BE2C (cell line): ENCODE measurements at regions not wholly inside any gene's neighbourhood (a gene's known extent, or its start where the extent isn't known, plus 50 kb on each side); places are given as distances from the start of the nearest gene placed in this dataset.
"Not testable (repeated sequence)": the region's sequence is repeated elsewhere in the genome, so short reads cannot be mapped to it uniquely, and the experiment has no call there.

ENCODE experiments used
- DNase-seq: peaks from one replicate; pipeline ENCODE4 v3.0.0-alpha.2; 2020
- H3K27me3 ChIP-seq: fragments of 250-450 bp; sonication (Bioruptor Pico); 2 replicates; pipeline ENCODE4 v1.5.1; 2020; ENCODE audit warnings: mild to moderate bottlenecking
- H3K36me3 ChIP-seq: fragments of 250-450 bp; sonication (Bioruptor Pico); 2 replicates; pipeline ENCODE4 v1.5.1; 2020; ENCODE audit warnings: mild to moderate bottlenecking
- H3K4me1 ChIP-seq: fragments of 250-450 bp; sonication (Bioruptor Pico); 2 replicates; pipeline ENCODE4 v1.5.1; 2020
- H3K4me3 ChIP-seq: 2 replicates; pipeline ENCODE4 v1.5.1; 2011; ENCODE audit warnings: low read depth, low read length
- H3K9me3 ChIP-seq: fragments of 250-450 bp; sonication (Bioruptor Pico); 2 replicates; pipeline ENCODE4 v1.5.1; 2020
- TF ChIP-seq, protein P1 (sequence below): IDR thresholded peaks from 2 replicates; pipeline ENCODE4 v1.5.1; 2012; ENCODE audit warnings: mild to moderate bottlenecking, low read depth, low read length

DNA sequence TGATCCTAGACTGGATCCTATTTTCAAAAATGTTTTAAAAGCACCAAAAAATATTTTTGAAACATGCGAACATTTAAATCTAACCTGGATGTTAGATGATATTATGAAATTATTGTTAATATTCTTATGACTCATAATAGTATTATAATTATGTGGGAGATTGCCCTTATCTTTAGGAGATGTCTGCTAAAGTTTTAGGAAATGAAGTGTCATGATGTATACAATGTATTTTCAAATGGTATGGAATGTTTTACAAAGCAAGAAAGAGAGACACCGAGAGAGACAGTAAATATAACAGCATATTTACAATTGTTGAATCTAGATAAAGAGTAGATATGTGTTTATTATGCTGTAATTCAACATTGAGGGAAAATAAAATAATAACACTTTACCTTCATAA is 455.9 kb downstream of the ACTL7B start:
- Histone ChIP-seq H3K4me3 (no peak overlapping the region), H3K9me3 (no peaks in the 10 kb centered on the region), H3K36me3 (no peaks in the 10 kb centered on the region), H3K4me1 (no peaks in the 10 kb centered on the region), H3K27me3 (no peaks in the 10 kb centered on the region)
- TF ChIP-seq, protein P1, sequence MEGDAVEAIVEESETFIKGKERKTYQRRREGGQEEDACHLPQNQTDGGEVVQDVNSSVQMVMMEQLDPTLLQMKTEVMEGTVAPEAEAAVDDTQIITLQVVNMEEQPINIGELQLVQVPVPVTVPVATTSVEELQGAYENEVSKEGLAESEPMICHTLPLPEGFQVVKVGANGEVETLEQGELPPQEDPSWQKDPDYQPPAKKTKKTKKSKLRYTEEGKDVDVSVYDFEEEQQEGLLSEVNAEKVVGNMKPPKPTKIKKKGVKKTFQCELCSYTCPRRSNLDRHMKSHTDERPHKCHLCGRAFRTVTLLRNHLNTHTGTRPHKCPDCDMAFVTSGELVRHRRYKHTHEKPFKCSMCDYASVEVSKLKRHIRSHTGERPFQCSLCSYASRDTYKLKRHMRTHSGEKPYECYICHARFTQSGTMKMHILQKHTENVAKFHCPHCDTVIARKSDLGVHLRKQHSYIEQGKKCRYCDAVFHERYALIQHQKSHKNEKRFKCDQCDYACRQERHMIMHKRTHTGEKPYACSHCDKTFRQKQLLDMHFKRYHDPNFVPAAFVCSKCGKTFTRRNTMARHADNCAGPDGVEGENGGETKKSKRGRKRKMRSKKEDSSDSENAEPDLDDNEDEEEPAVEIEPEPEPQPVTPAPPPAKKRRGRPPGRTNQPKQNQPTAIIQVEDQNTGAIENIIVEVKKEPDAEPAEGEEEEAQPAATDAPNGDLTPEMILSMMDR: no peak
- no peak for DNase-seq

DNA sequence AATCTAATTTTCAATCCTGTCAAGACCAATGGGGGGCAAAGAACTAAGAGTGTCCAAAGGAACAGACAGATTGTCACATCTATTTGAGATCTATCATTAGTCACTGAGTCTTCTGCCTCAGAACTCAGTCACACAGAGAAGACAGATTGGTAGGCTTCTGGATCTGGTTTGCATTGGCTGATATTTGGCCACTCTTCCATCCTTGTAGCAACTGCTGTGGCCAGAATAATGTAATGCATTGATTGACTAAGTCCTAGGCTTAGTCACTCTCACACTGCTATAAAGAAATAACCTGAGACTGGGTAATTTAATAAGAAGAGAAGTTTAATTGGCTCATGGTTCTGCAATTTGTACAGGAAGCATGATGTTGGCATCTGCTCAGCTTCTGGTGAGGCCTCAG is 458.5 kb downstream of the ACTL7B start:
- TF ChIP-seq, protein P1: no peak
- no peaks in the 10 kb centered on the region for H3K9me3 ChIP-seq
- DNase-seq: no peak

DNA sequence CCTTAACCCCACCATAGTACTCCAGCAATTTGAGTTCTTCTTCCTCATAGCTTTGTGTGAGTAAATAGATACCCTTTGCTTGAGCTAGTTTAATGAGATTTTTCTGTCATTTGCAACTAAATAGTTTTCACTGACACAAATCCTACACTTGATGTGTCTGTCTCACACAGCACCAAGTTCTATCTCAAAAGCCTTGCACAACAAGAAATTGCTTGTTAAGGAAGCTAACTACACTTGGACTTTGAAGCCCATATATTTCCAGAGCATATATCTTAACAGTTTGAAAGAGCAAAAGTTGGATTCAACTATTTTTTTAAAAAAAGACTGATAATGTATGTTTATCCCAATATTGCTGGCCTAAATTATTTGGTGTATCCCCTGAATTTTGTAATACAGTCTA is 459.2 kb downstream of the ACTL7B start:
- no peak overlapping the region for H3K4me3 ChIP-seq
- no peaks in the 10 kb centered on the region for H3K4me1 ChIP-seq
- H3K36me3 ChIP-seq: no peaks in the 10 kb centered on the region
- TF ChIP-seq, protein P1: no peak
- no peaks in the 10 kb centered on the region for H3K9me3 ChIP-seq
- no peak for DNase-seq
- no peaks in the 10 kb centered on the region for H3K27me3 ChIP-seq

More for the DNA sequence above, 458.5 kb downstream of the ACTL7B start:
- H3K4me1 ChIP-seq: no peaks in the 10 kb centered on the region
- H3K27me3 ChIP-seq: no peaks in the 10 kb centered on the region
- H3K36me3 ChIP-seq: no peaks in the 10 kb centered on the region
- H3K4me3 ChIP-seq: no peak overlapping the region

DNA sequence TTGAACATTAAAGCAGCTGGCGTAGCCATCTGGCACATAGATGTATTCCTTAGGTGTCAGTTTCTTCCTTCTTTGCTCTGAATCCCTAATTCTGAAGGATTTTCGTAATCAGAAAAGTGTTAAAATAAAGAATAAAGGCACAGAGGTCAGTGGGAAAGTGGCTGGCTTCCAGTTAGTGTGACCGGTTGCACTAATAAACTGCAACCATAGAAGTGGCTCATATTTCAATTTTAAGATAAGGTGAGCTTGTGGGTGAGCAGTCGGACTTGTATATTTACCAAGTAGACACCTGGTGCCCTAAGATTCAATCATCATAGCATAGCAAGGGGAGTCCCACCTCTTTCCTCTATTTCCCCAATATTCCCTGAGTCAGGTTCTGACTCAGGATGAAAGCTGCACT is 459.6 kb downstream of the ACTL7B start:
- Histone ChIP-seq H3K4me3 (no peak overlapping the region), H3K9me3 (no peaks in the 10 kb centered on the region), H3K36me3 (no peaks in the 10 kb centered on the region), H3K4me1 (no peaks in the 10 kb centered on the region), H3K27me3 (no peaks in the 10 kb centered on the region)
- DNase-seq: no peak
- TF ChIP-seq, protein P1: no peak

DNA sequence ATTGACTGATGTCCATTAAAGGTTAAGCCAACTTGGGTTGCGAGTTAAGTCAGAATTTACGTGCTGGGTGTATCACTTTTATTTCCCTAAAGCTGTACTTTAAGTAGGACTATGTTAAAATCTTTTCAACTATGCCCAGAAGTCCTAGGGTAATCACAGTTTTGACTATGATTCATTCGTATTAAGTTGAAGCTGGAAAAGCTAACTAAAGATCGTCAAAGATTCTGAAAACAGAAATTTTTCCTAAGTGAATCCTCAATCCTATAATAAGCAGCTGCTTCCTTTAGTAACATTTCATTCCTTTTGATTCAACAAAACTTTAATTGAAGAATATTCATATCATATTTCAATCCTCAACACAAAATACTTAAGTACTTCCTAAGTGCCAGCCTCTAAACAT is 460.4 kb downstream of the ACTL7B start:
- H3K9me3 ChIP-seq: no peaks in the 10 kb centered on the region
- H3K4me3 ChIP-seq: no peak overlapping the region
- no peaks in the 10 kb centered on the region for H3K4me1 ChIP-seq
- DNase-seq: no peak
- TF ChIP-seq, protein P1: no peak
- H3K36me3 ChIP-seq: no peaks in the 10 kb centered on the region
- no peaks in the 10 kb centered on the region for H3K27me3 ChIP-seq

DNA sequence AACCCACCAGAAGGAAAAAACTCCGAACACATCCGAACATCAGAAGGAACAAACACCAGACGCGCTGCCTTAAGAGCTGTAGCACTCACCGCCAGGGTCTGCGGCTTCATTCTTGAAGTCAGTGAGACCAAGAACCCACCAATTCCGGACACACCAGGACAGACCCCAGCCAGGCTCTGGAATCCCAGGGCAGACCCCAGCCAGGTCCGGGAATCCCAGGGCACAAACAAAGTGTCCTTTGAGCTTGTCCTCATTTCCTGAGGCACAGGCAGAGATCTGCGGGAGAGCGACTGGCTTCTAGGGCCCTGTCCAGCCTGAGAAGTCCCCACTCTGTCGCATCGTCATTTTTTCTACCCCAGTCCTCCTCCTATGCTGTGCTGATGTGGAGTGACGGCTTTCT is 461.1 kb downstream of the ACTL7B start:
- DNase-seq: no peak
- Histone ChIP-seq H3K4me1 (no peaks in the 10 kb centered on the region), H3K36me3 (no peaks in the 10 kb centered on the region), H3K9me3 (no peaks in the 10 kb centered on the region), H3K4me3 (no peak overlapping the region), H3K27me3 (no peaks in the 10 kb centered on the region)
- TF ChIP-seq, protein P1: no peak

DNA sequence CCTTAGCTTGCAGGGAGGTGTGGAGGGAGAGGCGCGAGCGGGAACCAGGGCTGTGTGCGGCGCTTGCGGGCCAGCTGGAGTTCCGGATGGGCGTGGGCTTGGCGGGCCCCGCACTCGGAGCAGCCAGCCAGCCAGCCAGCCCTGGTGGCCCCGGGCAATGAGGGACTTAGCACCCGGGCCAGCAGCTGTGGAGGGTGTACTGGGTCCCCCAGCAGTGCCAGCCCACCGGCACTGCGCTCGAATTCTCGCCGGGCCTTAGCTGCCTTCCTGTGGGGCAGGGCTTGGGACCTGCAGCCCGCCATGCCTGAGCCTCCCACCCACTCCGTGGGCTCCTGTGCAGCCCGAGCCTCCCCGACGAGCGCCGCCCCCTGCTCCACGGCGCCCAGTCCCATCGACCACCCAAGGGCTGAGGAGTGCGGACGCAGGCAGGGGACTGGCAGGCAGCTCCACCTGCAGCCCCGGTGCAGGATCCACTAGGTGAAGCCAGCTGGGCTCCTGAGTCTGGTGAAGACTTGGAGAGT is 462.2 kb downstream of the ACTL7B start:
- DNase-seq, H3K4me3 ChIP-seq, H3K9me3 ChIP-seq, H3K27me3 ChIP-seq, H3K36me3 ChIP-seq, H3K4me1 ChIP-seq: not testable (repeated sequence)
